ENCODE measurements at regions not wholly inside any gene's neighbourhood (a gene's known extent, or its start where the extent isn't known, plus 50 kb on each side); places are given as distances from the start of the nearest gene placed in this dataset.

- Mint-ChIP-seq H3K4me3 (ENCODE audit: unreplicated experiment) (no peak overlapping the region), H3K27me3 (ENCODE audit: low read depth) (no peaks in the 10 kb centered on the region), H3K4me1 (ENCODE audit: low read depth) (peaks cover 13% of the 10 kb centered on the region), H3K27ac (ENCODE audit: unreplicated experiment) (no peak overlapping the region), H3K36me3 (ENCODE audit: low read depth) (peaks cover 2% of the 10 kb centered on the region), H3K9me3 (ENCODE audit: low read depth) (peaks cover 3% of the 10 kb centered on the region)
- no peak for TF ChIP-seq CTCF (IDR thresholded peaks at IDR 0.05)
- no peak for DNase-seq (ENCODE audit: low spot score)
These were observed 79.0 kb upstream of the TACR1 start for GRCh38 chr2:75278314-75278713.

DNA sequence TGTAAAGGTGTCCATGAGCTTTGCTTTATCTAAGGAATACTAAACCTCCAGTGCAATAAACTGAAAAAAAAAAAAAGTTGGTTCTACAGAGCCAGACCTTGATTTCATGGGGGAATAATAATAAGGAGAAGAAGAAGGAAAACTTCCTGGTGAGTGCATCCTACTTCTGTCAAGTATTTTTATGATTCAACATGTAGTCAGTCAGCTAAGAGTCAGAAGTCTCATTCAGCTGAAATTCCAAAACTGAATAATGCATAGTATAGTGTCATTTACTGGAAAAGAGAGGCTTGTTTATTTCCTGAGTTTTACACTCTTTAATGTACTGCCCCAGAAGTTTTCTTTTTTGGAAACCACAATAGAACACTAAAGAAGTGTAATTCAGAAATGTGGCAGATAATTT, 77.8 kb upstream of the TACR1 start:
- DNase-seq (ENCODE audit: low spot score), result no peak

GRCh38 chr2:75276093-75277029, 77.0 kb upstream of the TACR1 start:
- no peak for DNase-seq (ENCODE audit: low spot score)
- Mint-ChIP-seq H3K4me1 (ENCODE audit: low read depth) (peaks cover 13% of the 10 kb centered on the region), H3K27me3 (ENCODE audit: low read depth) (no peaks in the 10 kb centered on the region), H3K36me3 (ENCODE audit: low read depth) (no peaks in the 10 kb centered on the region), H3K27ac (ENCODE audit: unreplicated experiment) (peak overlapping the region; percentile 45), H3K4me3 (ENCODE audit: unreplicated experiment) (no peak overlapping the region), H3K9me3 (ENCODE audit: low read depth) (peaks cover 3% of the 10 kb centered on the region)
- TF ChIP-seq CTCF (IDR thresholded peaks at IDR 0.05), result no peak

More for the DNA sequence above, 77.8 kb upstream of the TACR1 start:
- no peak for TF ChIP-seq CTCF (IDR thresholded peaks at IDR 0.05)
- Mint-ChIP-seq H3K9me3 (ENCODE audit: low read depth) (peaks cover 3% of the 10 kb centered on the region), H3K4me1 (ENCODE audit: low read depth) (peaks cover 13% of the 10 kb centered on the region), H3K4me3 (ENCODE audit: unreplicated experiment) (no peak overlapping the region), H3K27ac (ENCODE audit: unreplicated experiment) (no peak overlapping the region), H3K36me3 (ENCODE audit: low read depth) (peaks cover 2% of the 10 kb centered on the region), H3K27me3 (ENCODE audit: low read depth) (no peaks in the 10 kb centered on the region)

- peaks cover 13% of the 10 kb centered on the region for H3K4me1 Mint-ChIP-seq (ENCODE audit: low read depth)
- no peak overlapping the region for H3K27ac Mint-ChIP-seq (ENCODE audit: unreplicated experiment)
- H3K4me3 Mint-ChIP-seq (ENCODE audit: unreplicated experiment), result no peak overlapping the region
- no peak for DNase-seq (ENCODE audit: low spot score)
- H3K27me3 Mint-ChIP-seq (ENCODE audit: low read depth), result no peaks in the 10 kb centered on the region
- TF ChIP-seq CTCF (IDR thresholded peaks at IDR 0.05), result no peak
- H3K36me3 Mint-ChIP-seq (ENCODE audit: low read depth), result no peaks in the 10 kb centered on the region
- H3K9me3 Mint-ChIP-seq (ENCODE audit: low read depth), result peaks cover 3% of the 10 kb centered on the region
These were observed 75.6 kb upstream of the TACR1 start for GRCh38 chr2:75274936-75275335.

DNA sequence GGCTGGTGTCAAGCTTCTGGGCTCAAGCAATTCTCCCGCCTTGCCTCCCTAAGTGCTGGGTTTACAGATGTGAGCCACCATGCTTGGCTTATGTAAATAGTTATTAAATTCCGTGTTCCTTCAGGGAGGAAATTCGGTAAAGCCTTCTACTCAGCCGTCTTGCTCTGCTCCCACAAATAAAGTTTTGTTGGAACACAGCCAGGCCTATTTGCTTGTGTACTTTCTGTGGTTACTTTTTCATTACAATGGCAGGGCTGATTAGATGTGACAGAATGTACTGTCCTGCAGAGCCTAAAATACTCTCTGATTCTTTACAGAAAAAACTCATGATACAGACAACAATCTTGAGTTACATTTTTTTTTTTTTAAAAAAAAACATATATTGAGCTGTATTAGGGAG, 68.8 kb upstream of the TACR1 start:
- H3K4me3 Mint-ChIP-seq (ENCODE audit: unreplicated experiment), result no peak overlapping the region
- H3K27ac Mint-ChIP-seq (ENCODE audit: unreplicated experiment), result no peak overlapping the region
- H3K4me1 Mint-ChIP-seq (ENCODE audit: low read depth), result no peaks in the 10 kb centered on the region
- TF ChIP-seq CTCF (IDR thresholded peaks at IDR 0.05), result no peak
- DNase-seq (ENCODE audit: low spot score), result no peak
- peaks cover under 1% of the 10 kb centered on the region for H3K27me3 Mint-ChIP-seq (ENCODE audit: low read depth)
- peaks cover 13% of the 10 kb centered on the region for H3K9me3 Mint-ChIP-seq (ENCODE audit: low read depth)
- H3K36me3 Mint-ChIP-seq (ENCODE audit: low read depth), result no peaks in the 10 kb centered on the region

All from chondrocyte (in vitro differentiated cells).